GM23338 (cell line): ENCODE measurements at regions not wholly inside any gene's neighbourhood (a gene's known extent, or its start where the extent isn't known, plus 50 kb on each side); places are given as distances from the start of the nearest gene placed in this dataset.

Source experiments
- ATAC-seq: fragments of 200-7000 bp; cut with Tn5 transposase; 3 replicates; pipeline ENCODE4 v1.9.1; 2020
- DNase-seq: peaks from one replicate; pipeline ENCODE4 v3.0.0-alpha.2; 2015; ENCODE audit warnings: low spot score
- H2AFZ ChIP-seq: fragments of 200-600 bp; sonication (generic); 2 replicates; pipeline ENCODE4 v1.8.0; 2016; ENCODE audit warnings: antibody characterized with exemption, mild to moderate bottlenecking, moderate library complexity
- H3F3A ChIP-seq: fragments of 200-600 bp; sonication (generic); replicated peaks from 2 replicates; pipeline ENCODE4 v1.8.0; 2017; ENCODE audit warnings: antibody characterized with exemption, mixed run types, low read depth
- H3K27ac ChIP-seq: fragments of 200-600 bp; sonication (generic); 2 replicates; pipeline ENCODE4 v1.6.1; 2016; ENCODE audit warnings: low read depth
- H3K27me3 ChIP-seq: fragments of 200-600 bp; sonication (generic); 2 replicates; pipeline ENCODE4 v1.8.0; 2016; ENCODE audit warnings: mild to moderate bottlenecking, mixed run types, moderate library complexity; ENCODE audit not compliant: insufficient read depth
- H3K36me3 ChIP-seq: fragments of 200-600 bp; sonication (generic); 2 replicates; pipeline ENCODE4 v1.8.0; 2016; ENCODE audit warnings: mild to moderate bottlenecking; ENCODE audit not compliant: insufficient read depth
- H3K4me1 ChIP-seq: fragments of 200-600 bp; sonication (generic); 2 replicates; pipeline ENCODE4 v1.8.0; 2016; ENCODE audit warnings: mild to moderate bottlenecking, moderate library complexity; ENCODE audit not compliant: insufficient read depth
- H3K4me2 ChIP-seq: fragments of 200-600 bp; sonication (generic); 2 replicates; pipeline ENCODE4 v1.7.1; 2017; ENCODE audit warnings: mixed run types
- H3K4me3 ChIP-seq: fragments of 200-600 bp; sonication (generic); 2 replicates; pipeline ENCODE4 v1.6.1; 2016; ENCODE audit warnings: mixed run types
- H3K79me2 ChIP-seq: fragments of 200-600 bp; sonication (generic); replicated peaks from 2 replicates; pipeline ENCODE4 v1.8.0; 2017; ENCODE audit warnings: mild to moderate bottlenecking; ENCODE audit not compliant: insufficient read depth
- H3K9me2 ChIP-seq: fragments of 200-600 bp; sonication (generic); 2 replicates; pipeline ENCODE4 v1.8.0; 2017; ENCODE audit not compliant: insufficient read depth
- H4K20me1 ChIP-seq: fragments of 200-600 bp; sonication (generic); replicated peaks from 2 replicates; pipeline ENCODE4 v1.8.0; 2017; ENCODE audit warnings: mild to moderate bottlenecking; ENCODE audit not compliant: insufficient read depth
- H3K27ac Mint-ChIP-seq: 2 replicates; pipeline ENCODE4 v1.8.0; 2020; ENCODE audit warnings: inconsistent platforms, mild to moderate bottlenecking, moderate library complexity, mixed read lengths
- H3K27me3 Mint-ChIP-seq: 3 replicates; pipeline ENCODE4 v1.8.0; 2022; ENCODE audit warnings: low read depth, mild to moderate bottlenecking, moderate library complexity, mixed read lengths, inconsistent platforms; ENCODE audit not compliant: insufficient read depth, poor library complexity
- H3K36me3 Mint-ChIP-seq: 3 replicates; pipeline ENCODE4 v1.8.0; 2021; ENCODE audit warnings: low read depth, mild to moderate bottlenecking, inconsistent platforms, moderate library complexity, mixed read lengths
- H3K4me1 Mint-ChIP-seq: 3 replicates; pipeline ENCODE4 v1.8.0; 2020; ENCODE audit warnings: mild to moderate bottlenecking, inconsistent platforms, mixed read lengths
- H3K4me3 Mint-ChIP-seq: 3 replicates; pipeline ENCODE4 v1.8.0; 2021; ENCODE audit warnings: moderate library complexity, mild to moderate bottlenecking, inconsistent platforms, mixed read lengths
- H3K9me3 Mint-ChIP-seq: 3 replicates; pipeline ENCODE4 v1.8.0; 2020; ENCODE audit warnings: moderate library complexity, mild to moderate bottlenecking, inconsistent platforms, mixed read lengths
- CREB1 ChIP-seq: fragments of 250-450 bp; sonication (Bioruptor Pico); IDR thresholded peaks from 2 replicates; pipeline ENCODE4 v1.5.0; 2020; ENCODE audit warnings: low read depth, mild to moderate bottlenecking, moderate library complexity
- ETS1 ChIP-seq: IDR thresholded peaks from 2 replicates; pipeline ENCODE4 v1.6.1; 2016; ENCODE audit warnings: antibody characterized with exemption
- EZH2 ChIP-seq: fragments of 200-600 bp; sonication (generic); IDR thresholded peaks from one replicate; pipeline ENCODE4 v1.8.0; 2017; ENCODE audit warnings: antibody characterized with exemption, mild to moderate bottlenecking, low read depth; ENCODE audit not compliant: unreplicated experiment
- EZH2phosphoT487 ChIP-seq: fragments of 200-600 bp; sonication (generic); IDR thresholded peaks from one replicate; pipeline ENCODE4 v1.8.1; 2018; ENCODE audit warnings: antibody characterized with exemption; ENCODE audit not compliant: unreplicated experiment
- JUNB ChIP-seq: IDR thresholded peaks from one replicate; pipeline ENCODE4 v1.6.1; 2016; ENCODE audit warnings: antibody characterized with exemption; ENCODE audit not compliant: unreplicated experiment
- NANOG ChIP-seq: IDR thresholded peaks from 2 replicates; pipeline ENCODE4 v1.6.1; 2016; ENCODE audit warnings: antibody characterized with exemption, borderline replicate concordance
- POLR2AphosphoS5 ChIP-seq: IDR thresholded peaks from 2 replicates; pipeline ENCODE4 v1.6.1; 2016; ENCODE audit warnings: antibody characterized with exemption, low read depth
- REST ChIP-seq: IDR thresholded peaks from one replicate; pipeline ENCODE4 v1.6.1; 2018; ENCODE audit warnings: antibody characterized with exemption; ENCODE audit not compliant: unreplicated experiment
- STAT1 ChIP-seq: IDR thresholded peaks from one replicate; pipeline ENCODE4 v1.6.1; 2016; ENCODE audit warnings: antibody characterized with exemption; ENCODE audit not compliant: unreplicated experiment
- ZNF114 ChIP-seq: fragments of 250-450 bp; sonication (Bioruptor Pico); IDR thresholded peaks from 2 replicates; pipeline ENCODE4 v1.5.0; 2020; ENCODE audit warnings: mild to moderate bottlenecking, moderate library complexity
- ZNF331 ChIP-seq: fragments of 250-450 bp; sonication (Bioruptor Pico); IDR thresholded peaks from 2 replicates; pipeline ENCODE4 v1.5.0; 2020; ENCODE audit warnings: low read depth, mild to moderate bottlenecking, moderate library complexity
- ZNF462 ChIP-seq: fragments of 250-450 bp; sonication (Bioruptor Pico); IDR thresholded peaks from 2 replicates; pipeline ENCODE4 v1.5.0; 2020; ENCODE audit warnings: mild to moderate bottlenecking, moderate library complexity
- TF ChIP-seq, protein P1 (sequence below), 2 experiments: fragments of 200-600 bp in 1 of 2; sonication (generic) in 1 of 2; conservative IDR thresholded peaks; 2 replicates each; pipeline versions ENCODE4 v1.5.1 to v1.6.1; 2016 to 2017; ENCODE audit warnings: antibody characterized with exemption in 2 of 2, low read depth in 2 of 2, mild to moderate bottlenecking in 2 of 2, moderate library complexity in 1 of 2

DNA sequence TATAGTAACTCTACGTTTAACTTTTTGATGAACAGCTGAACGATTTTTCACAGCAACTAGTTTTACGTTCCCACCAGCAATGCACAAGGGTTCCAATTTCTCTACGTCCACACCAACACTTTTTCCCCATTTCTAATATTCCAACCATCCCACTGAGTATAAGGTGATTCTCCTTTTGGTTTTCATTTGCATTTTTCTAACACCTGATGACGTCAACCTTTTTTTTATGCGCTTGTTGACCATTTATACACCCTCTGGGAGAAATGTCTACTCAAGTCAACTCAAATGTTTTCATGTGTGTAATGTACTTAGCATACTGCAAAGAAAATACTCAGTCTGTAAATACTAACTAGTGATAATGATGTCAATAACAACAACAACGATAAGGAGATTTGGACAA lies 177.2 kb upstream of the TENM3 start:
- Mint-ChIP-seq H3K9me3 (peaks cover 5% of the 10 kb centered on the region; the same call in 2 of the 3 replicates), H3K27ac (no peak overlapping the region), H3K36me3 (peaks cover 8% of the 10 kb centered on the region), H3K27me3 (no peaks in the 10 kb centered on the region), H3K4me1 (peaks cover 29% of the 10 kb centered on the region), H3K4me3 (no peak overlapping the region)
- no peaks in the 10 kb centered on the region for H4K20me1 ChIP-seq
- no peaks in the 10 kb centered on the region for H3K9me2 ChIP-seq
- H3K4me3 ChIP-seq = no peak overlapping the region
- DNase-seq = no peak
- H3K27ac ChIP-seq = no peak overlapping the region
- H3F3A ChIP-seq = no peaks in the 10 kb centered on the region
- ATAC-seq = no peak
- peaks cover 18% of the 10 kb centered on the region for H3K4me1 ChIP-seq
- no peaks in the 10 kb centered on the region for H3K36me3 ChIP-seq
- H3K4me2 ChIP-seq = no peak overlapping the region
- no peak overlapping the region for H2AFZ ChIP-seq
- TF ChIP-seq JUNB (no peak), ZNF331 (no peak), NANOG (no peak), POLR2AphosphoS5 (no peak), ETS1 (no peak), REST (no peak), ZNF114 (CRISPR knock-in tag) (no peak), EZH2 (no peak), CREB1 (CRISPR knock-in tag) (no peak), ZNF462 (CRISPR knock-in tag) (no peak), EZH2phosphoT487 (no peak), STAT1 (no peak)
- TF ChIP-seq, protein P1, sequence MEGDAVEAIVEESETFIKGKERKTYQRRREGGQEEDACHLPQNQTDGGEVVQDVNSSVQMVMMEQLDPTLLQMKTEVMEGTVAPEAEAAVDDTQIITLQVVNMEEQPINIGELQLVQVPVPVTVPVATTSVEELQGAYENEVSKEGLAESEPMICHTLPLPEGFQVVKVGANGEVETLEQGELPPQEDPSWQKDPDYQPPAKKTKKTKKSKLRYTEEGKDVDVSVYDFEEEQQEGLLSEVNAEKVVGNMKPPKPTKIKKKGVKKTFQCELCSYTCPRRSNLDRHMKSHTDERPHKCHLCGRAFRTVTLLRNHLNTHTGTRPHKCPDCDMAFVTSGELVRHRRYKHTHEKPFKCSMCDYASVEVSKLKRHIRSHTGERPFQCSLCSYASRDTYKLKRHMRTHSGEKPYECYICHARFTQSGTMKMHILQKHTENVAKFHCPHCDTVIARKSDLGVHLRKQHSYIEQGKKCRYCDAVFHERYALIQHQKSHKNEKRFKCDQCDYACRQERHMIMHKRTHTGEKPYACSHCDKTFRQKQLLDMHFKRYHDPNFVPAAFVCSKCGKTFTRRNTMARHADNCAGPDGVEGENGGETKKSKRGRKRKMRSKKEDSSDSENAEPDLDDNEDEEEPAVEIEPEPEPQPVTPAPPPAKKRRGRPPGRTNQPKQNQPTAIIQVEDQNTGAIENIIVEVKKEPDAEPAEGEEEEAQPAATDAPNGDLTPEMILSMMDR (conservative IDR thresholded peaks at IDR 0.05; ENCODE audit: low read depth in 2 of 2) = no peak
- H3K79me2 ChIP-seq = no peaks in the 10 kb centered on the region
- H3K27me3 ChIP-seq = no peaks in the 10 kb centered on the region
